GM12878 (cell line): ENCODE measurements at regions not wholly inside any gene's neighbourhood (a gene's known extent, or its start where the extent isn't known, plus 50 kb on each side); places are given as distances from the start of the nearest gene placed in this dataset.

Source experiments
- CHD2 ChIP-seq: IDR thresholded peaks from 2 replicates; pipeline ENCODE4 v1.6.1; 2011; ENCODE audit warnings: low read depth, low read length, improper control_type of control experiment, borderline replicate concordance
- JUNB ChIP-seq: IDR thresholded peaks from 2 replicates; pipeline ENCODE4 v1.6.1; 2016; ENCODE audit warnings: antibody characterized with exemption, mild to moderate bottlenecking
- RAD51 ChIP-seq: fragments of 450-650 bp; IDR thresholded peaks from 2 replicates; pipeline ENCODE4 v1.6.1; 2016; ENCODE audit warnings: moderate library complexity, mild to moderate bottlenecking, inconsistent platforms
- SRF ChIP-seq, 2 experiments: IDR thresholded peaks; 2 replicates each; pipeline ENCODE4 v1.6.1; 2011; ENCODE audit warnings: low read depth in 2 of 2, low read length in 2 of 2, mild to moderate bottlenecking in 1 of 2, moderate library complexity in 1 of 2
- TF ChIP-seq, protein P1 (sequence below): IDR thresholded peaks from 2 replicates; pipeline ENCODE4 v1.6.1; 2012; ENCODE audit warnings: low read length, inconsistent platforms
- TF ChIP-seq, protein P2 (sequence below): IDR thresholded peaks from 2 replicates; pipeline ENCODE4 v1.6.1; 2011; ENCODE audit warnings: low read depth, mild to moderate bottlenecking, low read length, moderate library complexity, borderline replicate concordance; ENCODE audit errors: extremely low read depth
- TF ChIP-seq, protein P3 (sequence below): fragments of 450-650 bp; IDR thresholded peaks from 2 replicates; pipeline ENCODE4 v1.6.1; 2016; ENCODE audit warnings: mild to moderate bottlenecking, moderate library complexity, borderline replicate concordance

DNA sequence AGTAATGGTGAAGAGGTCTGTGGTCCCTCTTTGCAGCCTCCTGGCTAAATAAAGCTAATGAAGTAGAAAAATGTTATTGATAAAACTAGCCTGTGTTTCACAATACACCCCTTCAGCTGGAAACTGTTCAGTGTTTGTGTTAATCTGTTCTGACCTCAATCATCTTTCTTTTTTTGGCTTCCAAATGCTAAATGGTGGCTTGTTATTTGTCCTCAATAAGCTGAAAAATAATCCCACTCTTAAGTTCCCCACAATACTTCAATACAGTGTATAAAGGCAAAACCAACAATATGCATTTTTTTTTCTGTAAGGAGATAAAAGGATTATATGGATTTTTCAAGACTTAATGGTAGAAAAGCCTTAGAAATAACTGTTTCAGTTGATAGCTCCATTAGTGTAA lies 560.5 kb downstream of the TUSC1 start:
- no peak for TF ChIP-seq JUNB
- TF ChIP-seq, protein P1, sequence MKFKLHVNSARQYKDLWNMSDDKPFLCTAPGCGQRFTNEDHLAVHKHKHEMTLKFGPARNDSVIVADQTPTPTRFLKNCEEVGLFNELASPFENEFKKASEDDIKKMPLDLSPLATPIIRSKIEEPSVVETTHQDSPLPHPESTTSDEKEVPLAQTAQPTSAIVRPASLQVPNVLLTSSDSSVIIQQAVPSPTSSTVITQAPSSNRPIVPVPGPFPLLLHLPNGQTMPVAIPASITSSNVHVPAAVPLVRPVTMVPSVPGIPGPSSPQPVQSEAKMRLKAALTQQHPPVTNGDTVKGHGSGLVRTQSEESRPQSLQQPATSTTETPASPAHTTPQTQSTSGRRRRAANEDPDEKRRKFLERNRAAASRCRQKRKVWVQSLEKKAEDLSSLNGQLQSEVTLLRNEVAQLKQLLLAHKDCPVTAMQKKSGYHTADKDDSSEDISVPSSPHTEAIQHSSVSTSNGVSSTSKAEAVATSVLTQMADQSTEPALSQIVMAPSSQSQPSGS, result no peak
- TF ChIP-seq CHD2, result no peak
- TF ChIP-seq, protein P2, sequence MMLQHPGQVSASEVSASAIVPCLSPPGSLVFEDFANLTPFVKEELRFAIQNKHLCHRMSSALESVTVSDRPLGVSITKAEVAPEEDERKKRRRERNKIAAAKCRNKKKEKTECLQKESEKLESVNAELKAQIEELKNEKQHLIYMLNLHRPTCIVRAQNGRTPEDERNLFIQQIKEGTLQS, result no peak
- TF ChIP-seq RAD51, result no peak
- TF ChIP-seq SRF (IDR thresholded peaks at IDR 0.05; ENCODE audit: low read depth in 2 of 2, low read length in 2 of 2), result no peak
- TF ChIP-seq, protein P3, sequence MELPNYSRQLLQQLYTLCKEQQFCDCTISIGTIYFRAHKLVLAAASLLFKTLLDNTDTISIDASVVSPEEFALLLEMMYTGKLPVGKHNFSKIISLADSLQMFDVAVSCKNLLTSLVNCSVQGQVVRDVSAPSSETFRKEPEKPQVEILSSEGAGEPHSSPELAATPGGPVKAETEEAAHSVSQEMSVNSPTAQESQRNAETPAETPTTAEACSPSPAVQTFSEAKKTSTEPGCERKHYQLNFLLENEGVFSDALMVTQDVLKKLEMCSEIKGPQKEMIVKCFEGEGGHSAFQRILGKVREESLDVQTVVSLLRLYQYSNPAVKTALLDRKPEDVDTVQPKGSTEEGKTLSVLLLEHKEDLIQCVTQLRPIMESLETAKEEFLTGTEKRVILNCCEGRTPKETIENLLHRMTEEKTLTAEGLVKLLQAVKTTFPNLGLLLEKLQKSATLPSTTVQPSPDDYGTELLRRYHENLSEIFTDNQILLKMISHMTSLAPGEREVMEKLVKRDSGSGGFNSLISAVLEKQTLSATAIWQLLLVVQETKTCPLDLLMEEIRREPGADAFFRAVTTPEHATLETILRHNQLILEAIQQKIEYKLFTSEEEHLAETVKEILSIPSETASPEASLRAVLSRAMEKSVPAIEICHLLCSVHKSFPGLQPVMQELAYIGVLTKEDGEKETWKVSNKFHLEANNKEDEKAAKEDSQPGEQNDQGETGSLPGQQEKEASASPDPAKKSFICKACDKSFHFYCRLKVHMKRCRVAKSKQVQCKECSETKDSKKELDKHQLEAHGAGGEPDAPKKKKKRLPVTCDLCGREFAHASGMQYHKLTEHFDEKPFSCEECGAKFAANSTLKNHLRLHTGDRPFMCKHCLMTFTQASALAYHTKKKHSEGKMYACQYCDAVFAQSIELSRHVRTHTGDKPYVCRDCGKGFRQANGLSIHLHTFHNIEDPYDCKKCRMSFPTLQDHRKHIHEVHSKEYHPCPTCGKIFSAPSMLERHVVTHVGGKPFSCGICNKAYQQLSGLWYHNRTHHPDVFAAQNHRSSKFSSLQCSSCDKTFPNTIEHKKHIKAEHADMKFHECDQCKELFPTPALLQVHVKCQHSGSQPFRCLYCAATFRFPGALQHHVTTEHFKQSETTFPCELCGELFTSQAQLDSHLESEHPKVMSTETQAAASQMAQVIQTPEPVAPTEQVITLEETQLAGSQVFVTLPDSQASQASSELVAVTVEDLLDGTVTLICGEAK, result no peak
